Loucy (cell line): ENCODE measurements at regions not wholly inside any gene's neighbourhood (a gene's known extent, or its start where the extent isn't known, plus 50 kb on each side); places are given as distances from the start of the nearest gene placed in this dataset.

Source experiments
- H2AFZ ChIP-seq: fragments of 200-600 bp; sonication (generic); 2 replicates; pipeline ENCODE4 v1.6.0; 2016; ENCODE audit warnings: antibody characterized with exemption, mild to moderate bottlenecking, low read length, moderate library complexity
- H3F3A ChIP-seq: fragments of 200-600 bp; 2 replicates; pipeline ENCODE4 v1.6.0; 2016; ENCODE audit warnings: antibody characterized with exemption, low read depth, mild to moderate bottlenecking
- H3K27me3 ChIP-seq: fragments of 200-600 bp; sonication (generic); 2 replicates; pipeline ENCODE4 v1.6.1; 2014; ENCODE audit warnings: low read length, mild to moderate bottlenecking; ENCODE audit not compliant: insufficient read depth, poor library complexity, severe bottlenecking
- H3K36me3 ChIP-seq: fragments of 200-600 bp; sonication (generic); 2 replicates; pipeline ENCODE4 v1.6.1; 2016; ENCODE audit warnings: low read length; ENCODE audit not compliant: insufficient read depth
- H3K4me1 ChIP-seq: fragments of 200-600 bp; sonication (generic); 2 replicates; pipeline ENCODE4 v1.5.1; 2014; ENCODE audit warnings: low read length, mild to moderate bottlenecking; ENCODE audit not compliant: insufficient read depth, poor library complexity, severe bottlenecking
- H3K4me2 ChIP-seq: fragments of 200-600 bp; sonication (generic); 2 replicates; pipeline ENCODE4 v1.6.0; 2014; ENCODE audit warnings: antibody characterized with exemption, low read length, low read depth, mild to moderate bottlenecking; ENCODE audit not compliant: poor library complexity, severe bottlenecking
- H3K4me3 ChIP-seq: fragments of 200-600 bp; sonication (generic); 2 replicates; pipeline ENCODE4 v1.5.1; 2014; ENCODE audit warnings: low read length, mild to moderate bottlenecking, mixed read lengths; ENCODE audit not compliant: poor library complexity, severe bottlenecking
- H3K79me2 ChIP-seq: fragments of 200-600 bp; sonication (generic); 2 replicates; pipeline ENCODE4 v1.6.1; 2014; ENCODE audit warnings: low read length; ENCODE audit not compliant: insufficient read depth
- H3K9ac ChIP-seq: fragments of 200-600 bp; sonication (generic); 2 replicates; pipeline ENCODE4 v1.6.0; 2014; ENCODE audit warnings: mild to moderate bottlenecking, low read depth, low read length, moderate library complexity; ENCODE audit not compliant: poor library complexity, severe bottlenecking
- H3K9me2 ChIP-seq: fragments of 200-600 bp; sonication (generic); replicated peaks from 2 replicates; pipeline ENCODE4 v1.6.1; 2016; ENCODE audit warnings: low read depth, low read length, mixed read lengths
- H3K9me3 ChIP-seq: fragments of 200-600 bp; sonication (generic); 2 replicates; pipeline ENCODE4 v1.6.1; 2014; ENCODE audit warnings: mild to moderate bottlenecking, antibody characterized with exemption, low read length, low read depth; ENCODE audit not compliant: insufficient read depth
- H4K20me1 ChIP-seq: fragments of 200-600 bp; sonication (generic); 2 replicates; pipeline ENCODE4 v1.6.0; 2014; ENCODE audit warnings: antibody characterized with exemption, low read length, mild to moderate bottlenecking; ENCODE audit not compliant: insufficient read depth, poor library complexity, severe bottlenecking
- EZH2phosphoT487 ChIP-seq: fragments of 200-600 bp; IDR thresholded peaks from 2 replicates; pipeline ENCODE4 v1.6.1; 2018; ENCODE audit warnings: antibody characterized with exemption, mild to moderate bottlenecking, moderate library complexity, borderline replicate concordance
- TF ChIP-seq, protein P1 (sequence below): fragments of 200-600 bp; sonication (generic); conservative IDR thresholded peaks from 2 replicates; pipeline ENCODE4 v1.5.1; 2014; ENCODE audit warnings: mild to moderate bottlenecking, antibody characterized with exemption, low read length

DNA sequence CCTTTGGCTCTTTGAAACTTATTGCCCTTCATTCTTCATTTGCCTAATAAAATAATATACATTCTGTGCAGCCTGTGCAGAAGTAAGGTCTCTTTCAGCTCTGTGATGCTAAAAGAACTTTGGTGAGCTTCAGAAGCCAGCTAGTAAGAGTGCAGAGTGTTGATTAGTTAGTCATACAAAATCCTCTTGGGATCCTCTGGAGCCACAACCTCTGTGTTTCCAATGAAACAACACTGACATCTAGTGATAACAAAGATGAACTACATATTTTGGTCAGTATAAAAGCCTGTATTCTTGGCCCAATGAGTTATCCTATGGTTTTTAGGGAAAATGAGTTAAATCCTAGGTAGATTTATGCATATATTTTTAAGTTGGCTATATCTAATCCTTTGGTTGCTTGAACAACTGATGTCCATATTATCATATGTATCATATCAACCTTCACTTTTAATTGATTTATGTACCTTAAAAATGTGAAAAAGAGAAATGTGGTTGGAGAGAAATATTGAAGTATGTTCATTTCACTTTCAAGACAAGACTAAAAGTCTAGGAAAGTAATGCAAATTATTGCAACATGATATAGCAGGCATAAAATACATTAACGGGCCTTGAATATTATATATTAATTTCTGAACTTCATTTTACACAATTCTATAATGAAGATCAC is 158.4 kb downstream of the KLHL28 start:
- H3K9me2 ChIP-seq = no peaks in the 10 kb centered on the region
- no peak overlapping the region for H3K4me2 ChIP-seq
- no peaks in the 10 kb centered on the region for H3F3A ChIP-seq
- H3K79me2 ChIP-seq = no peaks in the 10 kb centered on the region
- H3K27me3 ChIP-seq = no peaks in the 10 kb centered on the region
- H3K9ac ChIP-seq = no peak overlapping the region
- H3K36me3 ChIP-seq = no peaks in the 10 kb centered on the region
- H4K20me1 ChIP-seq = no peaks in the 10 kb centered on the region
- no peak for TF ChIP-seq EZH2phosphoT487
- TF ChIP-seq, protein P1, sequence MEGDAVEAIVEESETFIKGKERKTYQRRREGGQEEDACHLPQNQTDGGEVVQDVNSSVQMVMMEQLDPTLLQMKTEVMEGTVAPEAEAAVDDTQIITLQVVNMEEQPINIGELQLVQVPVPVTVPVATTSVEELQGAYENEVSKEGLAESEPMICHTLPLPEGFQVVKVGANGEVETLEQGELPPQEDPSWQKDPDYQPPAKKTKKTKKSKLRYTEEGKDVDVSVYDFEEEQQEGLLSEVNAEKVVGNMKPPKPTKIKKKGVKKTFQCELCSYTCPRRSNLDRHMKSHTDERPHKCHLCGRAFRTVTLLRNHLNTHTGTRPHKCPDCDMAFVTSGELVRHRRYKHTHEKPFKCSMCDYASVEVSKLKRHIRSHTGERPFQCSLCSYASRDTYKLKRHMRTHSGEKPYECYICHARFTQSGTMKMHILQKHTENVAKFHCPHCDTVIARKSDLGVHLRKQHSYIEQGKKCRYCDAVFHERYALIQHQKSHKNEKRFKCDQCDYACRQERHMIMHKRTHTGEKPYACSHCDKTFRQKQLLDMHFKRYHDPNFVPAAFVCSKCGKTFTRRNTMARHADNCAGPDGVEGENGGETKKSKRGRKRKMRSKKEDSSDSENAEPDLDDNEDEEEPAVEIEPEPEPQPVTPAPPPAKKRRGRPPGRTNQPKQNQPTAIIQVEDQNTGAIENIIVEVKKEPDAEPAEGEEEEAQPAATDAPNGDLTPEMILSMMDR = peak; percentile 82
- no peaks in the 10 kb centered on the region for H3K9me3 ChIP-seq
- no peak overlapping the region for H2AFZ ChIP-seq
- H3K4me3 ChIP-seq = no peak overlapping the region
- H3K4me1 ChIP-seq = no peaks in the 10 kb centered on the region

DNA sequence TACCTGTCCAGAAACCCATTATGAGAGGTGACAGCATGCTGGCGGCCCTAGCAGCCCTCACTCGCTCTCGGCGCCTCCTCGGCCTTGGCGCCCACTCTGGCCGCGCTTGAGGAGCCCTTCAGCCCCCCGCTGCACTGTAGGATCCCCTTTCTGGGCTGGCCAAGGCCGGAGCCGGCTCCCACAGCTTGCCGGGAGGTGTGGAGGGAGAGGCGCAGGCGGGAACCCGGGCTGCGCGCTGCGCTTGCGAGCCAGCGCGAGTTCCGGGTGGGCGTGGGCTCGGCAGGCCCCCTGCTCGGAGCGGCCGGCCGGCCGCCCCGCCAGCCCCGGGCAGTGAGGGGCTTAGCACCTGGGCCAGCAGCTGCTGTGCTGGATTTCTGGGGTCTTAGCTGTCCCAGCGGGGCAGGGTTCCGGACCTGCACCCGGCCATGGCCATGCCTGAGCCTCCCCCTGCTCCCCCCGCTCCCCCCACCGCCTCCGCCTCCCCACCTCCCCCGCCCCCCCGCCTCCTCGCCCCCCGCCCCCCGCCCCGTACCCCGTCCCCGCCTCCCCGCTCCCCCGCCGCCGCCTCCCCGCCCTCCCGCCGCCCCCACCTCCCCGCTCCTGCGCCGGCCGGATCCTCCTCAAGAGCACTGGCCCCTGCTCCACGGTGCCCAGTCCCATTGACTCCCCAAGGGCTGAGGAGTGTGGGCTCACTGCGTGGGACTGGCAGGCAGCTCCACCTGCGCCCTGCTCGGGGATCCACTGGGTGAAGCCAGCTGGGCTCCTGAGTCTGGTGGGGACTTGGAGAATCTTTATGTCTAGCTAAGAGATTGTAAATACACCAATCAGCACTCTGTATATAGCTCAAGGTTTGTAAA is 163.1 kb downstream of the KLHL28 start:
- TF ChIP-seq, protein P1 = no peak
- TF ChIP-seq EZH2phosphoT487 = no peak
- Histone ChIP-seq H2AFZ (no peak overlapping the region), H3K4me3 (no peak overlapping the region), H3K79me2 (no peaks in the 10 kb centered on the region), H4K20me1 (no peaks in the 10 kb centered on the region), H3F3A (no peaks in the 10 kb centered on the region), H3K4me1 (no peaks in the 10 kb centered on the region), H3K9me3 (no peaks in the 10 kb centered on the region), H3K4me2 (no peak overlapping the region), H3K36me3 (no peaks in the 10 kb centered on the region), H3K27me3 (no peaks in the 10 kb centered on the region), H3K9ac (no peak overlapping the region), H3K9me2 (no peaks in the 10 kb centered on the region)

DNA sequence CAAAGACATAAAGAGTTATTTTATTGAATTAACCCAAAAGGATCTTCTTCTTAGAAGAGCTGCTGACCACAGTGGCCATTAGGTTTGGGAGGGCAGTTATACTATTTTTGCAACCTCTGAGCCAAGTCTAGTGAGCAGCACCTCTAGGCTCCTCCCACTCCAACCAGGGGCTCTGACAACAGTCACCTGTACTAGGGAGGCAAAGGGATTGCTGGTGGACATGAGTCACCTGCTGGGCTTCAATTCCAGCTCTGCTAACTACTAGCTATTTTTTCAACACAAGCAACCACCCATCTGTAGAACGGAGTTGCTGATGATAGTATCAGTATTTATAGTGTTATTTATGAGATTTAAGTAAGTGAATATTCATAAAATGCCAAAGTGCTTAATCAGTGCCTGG is 166.0 kb downstream of the KLHL28 start:
- Histone ChIP-seq H4K20me1 (no peaks in the 10 kb centered on the region), H3K4me3 (no peak overlapping the region), H3K9me3 (no peaks in the 10 kb centered on the region), H3F3A (no peaks in the 10 kb centered on the region), H3K4me1 (no peaks in the 10 kb centered on the region), H3K79me2 (no peaks in the 10 kb centered on the region), H3K9ac (no peak overlapping the region), H3K27me3 (no peaks in the 10 kb centered on the region), H2AFZ (no peak overlapping the region), H3K36me3 (no peaks in the 10 kb centered on the region), H3K4me2 (no peak overlapping the region), H3K9me2 (no peaks in the 10 kb centered on the region)
- TF ChIP-seq EZH2phosphoT487 = no peak
- TF ChIP-seq, protein P1 = no peak
